Suppressor macrophage treated with lipopolysaccharide for 1 hour (primary cell): ENCODE measurements at regions not wholly inside any gene's neighbourhood (a gene's known extent, or its start where the extent isn't known, plus 50 kb on each side); places are given as distances from the start of the nearest gene placed in this dataset.
"Not testable (repeated sequence)": the region's sequence is repeated elsewhere in the genome, so short reads cannot be mapped to it uniquely, and the experiment has no call there.

Source experiments
- DNase-seq, 3 donors: peaks; one replicate each; pipeline ENCODE4 v3.0.0-alpha.2; 2020 to 2022

DNA sequence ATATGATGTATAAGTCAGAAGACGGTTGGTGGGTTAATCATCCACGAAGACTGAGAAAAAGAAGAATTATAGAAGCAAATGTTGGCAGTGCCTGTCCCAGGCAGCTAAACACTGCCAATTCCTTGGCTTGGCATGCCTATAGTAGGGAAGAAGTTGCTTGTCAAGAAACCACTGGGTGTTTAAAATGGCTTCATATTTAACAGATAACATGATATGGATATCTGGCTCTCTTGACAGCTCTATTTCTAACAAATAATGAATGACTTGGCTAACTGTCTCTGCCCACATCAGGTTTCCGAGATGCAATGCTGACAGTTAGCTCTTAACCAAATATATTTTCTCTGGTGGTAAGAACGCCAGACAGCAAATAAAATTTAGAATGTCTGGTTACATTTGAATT, 341.7 kb upstream of the KCNMB2 start:
- no peak for DNase-seq

DNA sequence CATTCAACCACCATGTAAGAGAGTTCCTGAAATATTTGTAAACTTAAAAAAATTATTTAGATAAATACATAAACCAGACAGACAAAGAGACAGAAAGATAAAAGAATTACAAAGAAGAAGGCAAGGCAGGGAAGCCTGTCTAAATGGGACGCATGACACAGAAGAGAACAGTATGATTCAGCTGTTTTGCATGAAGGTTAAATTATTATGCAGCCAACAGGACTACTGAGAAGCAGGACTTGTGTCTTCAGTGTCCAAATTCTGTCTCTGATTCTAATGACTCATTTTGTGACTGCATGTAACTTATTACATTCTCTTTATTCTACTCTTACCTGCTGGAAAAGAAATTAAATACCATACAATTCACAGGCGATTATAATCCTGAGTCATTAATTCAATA, 340.4 kb upstream of the KCNMB2 start:
- peak in 1 of 3 donors; percentile 24 for DNase-seq

DNA sequence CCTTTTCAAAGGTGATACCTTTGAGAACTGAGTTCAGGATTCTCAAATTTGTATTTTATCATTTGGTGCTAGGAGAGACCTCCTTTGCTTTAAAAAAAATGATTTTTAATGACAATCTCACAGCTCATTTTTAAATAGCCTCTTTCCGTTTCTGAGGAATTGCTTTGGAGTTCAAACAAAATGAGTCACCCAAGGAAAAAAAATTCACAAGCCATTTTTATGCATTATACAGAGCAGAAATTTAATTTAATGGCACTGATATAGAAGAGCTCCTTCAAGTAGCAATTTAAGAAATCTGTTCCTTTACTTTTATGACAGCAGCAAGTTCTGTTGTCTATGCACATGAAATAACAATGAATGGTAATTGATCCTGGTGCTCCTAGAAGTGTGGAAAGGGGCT, 337.9 kb upstream of the KCNMB2 start:
- no peak for DNase-seq

DNA sequence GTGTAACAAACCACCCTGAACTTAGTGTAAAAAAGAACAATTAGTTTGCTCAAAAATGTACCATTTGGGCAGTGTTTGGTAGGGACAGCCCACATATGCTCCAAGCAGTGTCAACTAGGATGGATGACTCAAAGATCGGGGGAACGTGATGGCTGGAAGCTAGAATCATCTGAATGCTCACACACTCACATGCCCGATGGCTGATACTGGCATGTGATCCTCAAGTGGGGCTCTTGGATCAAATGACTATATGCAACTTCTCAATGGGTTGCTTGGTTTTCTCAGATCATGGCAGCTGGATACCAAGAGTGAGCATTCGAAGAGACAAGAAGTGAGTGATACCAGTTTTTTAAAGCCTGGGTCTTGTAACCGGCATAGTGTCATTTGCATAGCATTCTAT, 335.9 kb upstream of the KCNMB2 start:
- DNase-seq = peak; percentile 20 to 36 (median 33)

DNA sequence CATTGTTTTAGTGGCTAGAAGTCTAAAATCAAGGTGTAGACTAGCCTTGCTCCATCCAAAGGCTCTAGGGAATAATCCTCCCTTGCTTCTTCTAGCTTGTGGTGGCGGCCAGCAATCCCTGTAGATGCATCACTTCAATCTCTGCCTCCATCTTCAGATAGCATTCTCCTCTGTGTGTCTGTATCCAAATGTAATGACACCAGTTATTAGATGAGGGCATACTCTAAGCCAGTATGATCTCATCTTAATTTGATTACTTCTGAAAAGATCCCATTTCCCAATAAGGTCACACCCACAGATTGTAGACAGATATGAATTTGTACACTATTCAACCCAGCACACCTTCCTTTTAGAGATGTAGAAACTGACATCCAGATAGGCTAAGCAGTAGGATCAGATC, 334.5 kb upstream of the KCNMB2 start:
- peak; percentile 17 to 46 (median 29) for DNase-seq

DNA sequence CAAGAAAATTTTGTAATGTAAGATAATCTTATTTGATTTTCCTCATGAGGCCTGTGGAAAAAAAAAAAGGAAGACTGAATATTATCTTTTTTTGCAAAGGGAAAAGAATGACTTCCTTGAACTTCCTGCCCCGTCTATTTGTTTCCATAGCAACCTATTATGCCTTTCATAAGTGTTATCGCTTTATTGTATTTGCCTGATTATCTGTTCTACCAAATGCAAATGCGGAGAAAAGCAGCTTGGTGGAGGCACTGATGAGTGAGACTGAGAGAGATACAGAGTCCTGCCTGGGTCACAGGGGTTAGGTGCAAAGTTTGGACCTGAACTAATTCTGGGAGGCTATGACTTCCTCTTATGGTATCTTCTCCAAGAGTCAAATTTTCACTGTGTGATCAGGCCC, 334.0 kb upstream of the KCNMB2 start:
- DNase-seq = peak in 2 of 3 donors; percentile 12 to 14

DNA sequence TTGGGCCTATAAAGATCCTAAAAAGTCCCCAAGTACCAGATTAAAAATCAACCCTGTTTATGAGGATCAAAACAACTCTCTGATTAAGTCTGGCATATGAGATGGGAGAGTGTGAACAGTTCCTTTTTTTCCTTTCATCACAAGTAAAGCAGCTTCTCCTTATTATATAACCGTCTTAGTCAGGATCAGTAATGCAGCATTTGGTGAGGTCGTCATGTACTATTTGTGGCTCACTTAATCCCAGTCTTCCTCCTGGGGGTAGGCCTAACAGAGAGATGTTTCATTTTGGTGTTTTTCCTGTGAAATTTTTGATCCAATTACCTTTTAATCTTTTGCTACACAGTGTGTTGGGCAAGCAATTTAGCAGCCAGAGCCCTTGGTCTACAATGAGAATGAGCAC, 333.1 kb upstream of the KCNMB2 start:
- peak; percentile 79 to 92 (median 90) for DNase-seq

DNA sequence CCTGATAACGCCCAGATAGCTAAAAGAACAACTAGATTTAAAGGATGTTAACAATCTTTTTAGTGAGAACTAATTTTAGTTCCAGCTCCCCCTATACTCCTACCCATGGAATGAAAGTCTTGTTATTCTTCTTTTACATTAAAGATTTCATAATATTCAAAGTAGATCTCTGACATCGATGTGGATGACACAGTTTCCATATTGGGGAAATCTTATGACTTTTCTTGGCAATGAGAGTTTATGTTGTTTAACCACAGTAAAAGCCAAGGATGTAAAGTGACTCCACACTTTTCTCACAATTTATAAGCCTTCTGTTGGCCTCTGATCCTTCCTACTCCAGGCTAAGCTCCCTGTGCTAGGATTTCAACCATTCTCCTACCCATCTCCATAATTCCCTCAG, 332.6 kb upstream of the KCNMB2 start:
- DNase-seq = peak; percentile 51 to 86 (median 73)

DNA sequence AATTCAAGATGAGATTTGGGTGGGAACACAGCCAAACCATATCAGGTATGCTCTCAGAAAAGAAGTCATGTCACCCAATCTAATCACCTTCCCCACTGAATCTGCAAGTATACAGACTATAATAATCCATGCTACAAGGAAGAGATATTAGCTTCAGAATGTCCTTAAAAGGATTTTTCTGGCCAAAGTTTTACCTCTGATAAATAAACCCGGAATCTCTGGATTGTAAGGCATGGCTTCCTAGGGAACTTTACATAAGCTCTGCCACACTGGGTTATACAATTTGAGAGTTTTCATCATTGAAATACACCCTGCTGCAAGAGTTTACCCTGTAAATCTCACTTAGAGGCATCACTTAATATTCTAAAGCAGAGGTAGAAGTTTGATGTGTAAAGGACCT, 330.5 kb upstream of the KCNMB2 start:
- DNase-seq = no peak

DNA sequence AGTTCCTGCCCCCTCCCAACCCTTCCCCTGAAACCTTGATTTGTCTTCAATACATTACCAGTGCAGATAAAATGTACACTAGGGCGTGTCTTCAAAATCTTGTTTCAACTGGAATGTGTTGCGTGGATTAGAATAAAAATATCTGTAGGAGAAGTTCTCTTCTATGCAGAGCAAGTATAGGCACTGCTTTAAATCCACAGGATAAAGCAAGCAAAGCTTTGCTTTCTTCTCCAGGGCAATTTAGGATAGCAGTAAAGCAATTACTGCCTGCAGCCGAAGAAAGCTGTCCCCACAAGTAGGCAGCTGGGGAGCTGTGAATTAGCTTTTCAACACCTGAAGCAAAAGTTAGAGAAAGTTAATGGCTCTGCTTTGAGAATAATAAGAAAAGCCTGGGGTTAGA, 329.7 kb upstream of the KCNMB2 start:
- no peak for DNase-seq

DNA sequence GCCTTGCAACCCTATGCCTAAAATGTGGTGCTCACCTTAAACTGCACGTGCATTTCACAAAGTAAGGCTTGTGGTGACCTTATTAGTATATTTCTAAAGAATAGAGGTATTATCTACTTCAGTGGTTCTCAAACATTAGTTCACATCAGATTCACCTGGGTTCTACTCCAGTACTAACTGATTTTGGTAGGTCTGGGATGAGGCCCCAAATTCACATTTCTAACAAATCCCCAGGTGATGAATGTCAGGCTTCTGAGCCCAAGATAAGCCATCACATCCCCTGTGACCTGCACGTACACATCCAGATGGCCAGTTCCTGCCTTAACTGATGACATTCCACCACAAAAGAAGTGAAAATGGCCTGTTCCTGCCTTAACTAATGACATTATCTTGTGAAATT, 329.1 kb upstream of the KCNMB2 start:
- not testable (repeated sequence) for DNase-seq

DNA sequence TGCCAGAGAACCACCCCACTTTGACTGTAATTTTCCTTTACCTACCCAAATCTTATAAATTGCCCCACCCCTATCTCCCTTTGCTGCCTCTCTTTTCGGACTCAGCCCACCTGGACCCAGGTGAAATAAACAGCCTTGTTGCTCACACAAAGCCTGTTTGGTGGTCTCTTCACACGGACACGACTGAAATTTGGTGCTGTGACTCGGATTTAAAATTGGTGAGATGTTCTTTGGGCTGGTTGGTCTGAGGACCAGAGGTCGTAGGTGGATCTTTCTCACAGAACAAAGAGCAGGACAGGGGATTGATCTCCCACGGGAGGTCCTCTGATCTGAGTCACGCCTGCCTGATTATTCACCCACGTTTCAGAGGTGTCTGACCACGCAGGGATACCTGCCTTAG, 328.6 kb upstream of the KCNMB2 start:
- DNase-seq = not testable (repeated sequence)

DNA sequence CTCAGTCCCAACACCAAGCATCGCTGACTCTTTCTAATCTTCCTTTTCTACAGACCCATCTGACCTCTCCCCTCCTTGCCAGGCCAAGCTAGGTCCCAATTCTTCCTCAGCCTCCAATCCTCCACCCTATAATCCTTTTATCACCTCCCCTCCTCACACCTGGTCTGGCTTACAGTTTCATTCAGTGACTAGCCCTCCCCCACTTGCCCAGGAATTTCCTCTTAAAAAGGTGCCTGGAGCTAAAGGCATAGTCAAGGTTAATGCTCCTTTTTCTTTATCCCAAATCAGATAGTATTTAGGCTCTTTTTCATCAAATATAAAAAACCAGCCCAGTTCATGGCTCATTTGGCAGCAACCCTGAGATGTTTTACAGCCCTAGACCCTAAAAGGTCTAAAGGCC, 327.1 kb upstream of the KCNMB2 start:
- DNase-seq = not testable (repeated sequence)

DNA sequence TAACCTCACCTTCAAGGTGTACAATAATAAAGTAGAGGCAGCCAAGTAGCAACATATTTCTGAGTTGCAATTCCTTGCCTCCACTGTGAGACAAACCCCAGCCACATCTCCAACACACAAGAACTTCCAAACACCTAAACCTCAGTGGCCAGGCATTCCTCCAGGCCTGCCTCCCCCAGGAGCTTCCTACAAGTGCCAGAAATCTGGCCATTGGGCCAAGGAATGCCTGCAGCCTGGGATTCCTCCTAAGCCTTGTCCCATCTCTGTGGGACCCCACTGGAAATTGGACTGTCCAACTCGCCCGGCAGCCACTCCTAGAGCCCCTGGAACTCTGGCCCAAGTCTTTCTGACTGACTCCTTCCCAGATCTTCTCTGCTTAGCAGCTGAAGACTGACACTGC, 326.6 kb upstream of the KCNMB2 start:
- DNase-seq = not testable (repeated sequence)

DNA sequence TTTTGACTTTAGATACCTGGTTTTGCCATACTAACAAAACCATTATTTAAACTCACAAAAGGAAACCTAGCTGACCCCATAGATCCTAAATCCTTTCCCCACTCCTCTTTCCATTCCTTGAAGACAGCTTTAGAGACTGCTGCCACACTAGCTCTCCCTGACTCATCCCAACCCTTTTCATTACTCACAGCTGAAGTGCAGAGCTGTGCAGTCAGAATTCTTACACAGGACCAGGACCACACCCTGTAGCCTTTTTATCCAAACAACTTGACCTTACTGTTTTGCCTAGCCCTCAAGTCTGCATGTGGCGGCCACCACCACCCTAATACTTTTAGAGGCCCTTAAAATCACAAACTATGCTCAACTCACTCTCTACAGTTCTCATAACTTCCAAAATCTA, 325.1 kb upstream of the KCNMB2 start:
- DNase-seq = not testable (repeated sequence)

DNA sequence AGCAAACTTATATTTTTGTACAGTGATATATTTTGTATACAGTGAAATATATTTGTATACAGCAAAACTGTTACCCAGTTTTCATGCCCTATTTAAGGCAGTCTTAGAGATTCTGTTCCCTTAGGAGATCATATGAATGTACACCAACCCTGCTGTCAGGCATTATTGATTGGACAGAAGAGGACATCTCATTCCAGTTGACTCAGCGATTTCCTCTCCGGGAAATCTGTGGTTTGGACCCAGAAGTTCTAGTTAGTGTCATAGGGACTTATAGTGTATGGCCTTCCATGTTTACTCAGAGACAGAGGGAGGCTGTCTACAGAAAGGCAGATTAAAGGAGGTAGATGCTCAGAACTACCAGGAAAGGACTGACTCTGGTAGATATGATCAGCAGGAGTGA, 318.8 kb upstream of the KCNMB2 start:
- no peak for DNase-seq

DNA sequence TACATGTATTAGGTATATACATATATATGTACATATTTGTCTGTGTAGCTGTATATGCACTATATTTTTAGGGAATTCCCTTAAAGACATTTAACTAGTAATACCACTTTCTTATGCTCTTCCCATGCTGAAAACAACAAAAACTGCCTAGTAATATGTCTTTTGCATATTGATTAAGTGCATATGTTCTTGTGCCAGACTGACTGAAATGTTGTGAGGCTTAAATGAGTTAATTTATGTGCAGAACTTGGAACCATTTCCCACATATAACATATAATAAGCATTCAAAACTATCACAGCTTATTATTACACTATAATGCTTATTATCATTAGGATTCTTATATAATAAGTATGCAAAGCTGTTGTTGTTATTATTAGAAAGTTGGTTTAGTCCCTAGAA, 318.0 kb upstream of the KCNMB2 start:
- no peak for DNase-seq

DNA sequence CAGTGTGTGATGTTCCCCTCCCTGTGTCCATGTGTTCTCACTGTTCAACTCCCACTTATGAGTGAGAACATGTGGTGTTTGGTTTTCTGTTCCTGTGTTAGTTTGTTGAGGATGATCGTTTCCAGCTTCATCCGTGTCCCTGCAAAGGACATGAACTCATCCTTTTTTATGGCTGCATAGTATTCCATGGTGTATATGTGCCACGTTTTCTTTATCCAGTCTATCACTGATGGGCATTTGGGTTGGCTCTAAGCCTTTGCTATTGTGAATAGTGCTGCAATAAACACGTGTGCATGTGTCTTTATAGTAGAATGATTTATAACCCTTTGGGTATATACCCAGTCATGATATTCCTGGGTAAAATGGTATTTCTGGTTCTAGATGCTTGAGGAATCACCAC, 316.6 kb upstream of the KCNMB2 start:
- not testable (repeated sequence) for DNase-seq

DNA sequence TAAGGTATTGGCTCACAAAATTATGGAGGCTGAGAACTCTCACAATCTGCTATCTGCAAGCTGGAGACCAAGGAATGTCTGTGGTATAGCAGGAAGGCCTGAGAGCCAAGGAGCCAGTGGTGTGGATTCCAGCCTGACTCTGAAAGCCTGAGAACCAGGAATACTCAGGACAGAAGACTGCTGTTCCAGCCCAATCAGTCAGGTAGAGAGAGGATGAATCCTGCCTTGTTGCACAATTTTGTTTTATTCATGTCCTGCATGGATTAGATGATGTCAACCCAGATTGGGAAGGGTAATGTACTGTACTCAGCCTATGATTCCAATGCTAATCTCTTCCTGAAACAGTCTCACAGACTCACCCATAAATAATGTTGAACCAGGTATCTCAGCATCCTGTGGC, 312.4 kb upstream of the KCNMB2 start:
- DNase-seq = no peak

DNA sequence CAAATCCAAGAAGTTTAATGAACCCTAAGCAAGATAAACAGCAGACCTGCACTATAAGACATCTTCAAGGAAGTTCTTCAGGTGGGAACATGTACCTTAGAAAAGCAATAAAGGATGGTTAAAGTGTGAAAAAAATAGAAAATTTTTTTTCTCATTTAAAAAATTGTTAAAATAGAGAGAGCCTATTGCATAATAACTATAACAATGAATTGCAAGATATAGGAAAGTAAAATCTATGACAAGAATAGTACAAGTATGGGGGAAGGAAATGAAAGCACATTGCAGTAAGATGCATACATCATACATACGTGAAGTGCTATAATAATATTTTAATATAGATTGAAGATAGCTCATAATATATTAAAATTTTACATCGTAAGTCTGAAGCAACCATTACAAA, 310.1 kb upstream of the KCNMB2 start:
- no peak for DNase-seq

DNA sequence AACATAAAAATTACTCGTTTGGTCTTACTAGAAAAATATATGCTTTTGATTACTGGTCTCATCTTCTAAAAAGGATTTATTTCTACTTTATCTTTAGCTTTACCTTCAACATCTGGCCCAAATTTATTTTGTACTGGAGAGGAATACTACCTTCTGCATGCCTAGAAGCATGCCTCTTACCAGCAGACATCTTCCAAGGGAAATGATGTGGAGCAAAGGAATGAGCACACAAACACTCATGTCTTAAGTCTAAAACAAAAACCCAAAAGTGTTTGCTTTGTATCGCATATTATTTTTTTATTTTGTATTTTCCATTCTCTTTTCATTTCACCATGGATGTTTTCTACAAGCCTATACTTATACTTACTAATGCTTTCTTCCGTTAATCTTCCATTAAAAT, 304.6 kb upstream of the KCNMB2 start:
- DNase-seq = no peak

DNA sequence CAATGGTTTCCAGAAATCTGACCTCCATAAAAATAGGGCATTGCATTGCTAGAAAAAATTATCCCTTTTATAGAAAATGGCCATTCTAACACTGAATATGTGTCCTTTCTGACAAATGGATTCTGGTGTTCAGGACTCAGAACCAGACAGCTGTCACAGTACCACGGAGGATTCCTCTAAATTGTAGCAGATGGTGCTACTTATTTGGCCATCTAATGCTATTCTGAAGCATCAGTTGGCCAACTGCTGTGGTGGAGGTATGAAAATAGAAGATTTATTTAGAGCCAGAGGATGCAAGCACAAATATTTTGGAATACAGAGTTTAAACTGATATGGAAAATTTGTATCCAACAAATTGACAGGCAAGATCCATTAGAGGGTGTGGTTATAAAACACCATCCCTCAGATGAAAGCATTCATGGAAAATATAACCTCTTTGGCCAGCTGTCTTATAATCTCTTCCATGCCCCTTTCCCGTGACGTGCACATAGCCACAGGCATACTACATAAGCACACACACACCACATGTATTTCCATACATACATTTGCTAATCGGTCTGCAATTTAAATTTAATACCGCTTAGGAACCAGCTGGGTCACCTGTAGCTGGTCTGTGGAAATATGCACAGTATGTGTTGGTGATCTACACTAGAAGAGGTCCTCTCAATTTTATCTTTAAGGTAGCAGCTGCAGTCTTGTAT, 302.7 kb upstream of the KCNMB2 start:
- DNase-seq = no peak

DNA sequence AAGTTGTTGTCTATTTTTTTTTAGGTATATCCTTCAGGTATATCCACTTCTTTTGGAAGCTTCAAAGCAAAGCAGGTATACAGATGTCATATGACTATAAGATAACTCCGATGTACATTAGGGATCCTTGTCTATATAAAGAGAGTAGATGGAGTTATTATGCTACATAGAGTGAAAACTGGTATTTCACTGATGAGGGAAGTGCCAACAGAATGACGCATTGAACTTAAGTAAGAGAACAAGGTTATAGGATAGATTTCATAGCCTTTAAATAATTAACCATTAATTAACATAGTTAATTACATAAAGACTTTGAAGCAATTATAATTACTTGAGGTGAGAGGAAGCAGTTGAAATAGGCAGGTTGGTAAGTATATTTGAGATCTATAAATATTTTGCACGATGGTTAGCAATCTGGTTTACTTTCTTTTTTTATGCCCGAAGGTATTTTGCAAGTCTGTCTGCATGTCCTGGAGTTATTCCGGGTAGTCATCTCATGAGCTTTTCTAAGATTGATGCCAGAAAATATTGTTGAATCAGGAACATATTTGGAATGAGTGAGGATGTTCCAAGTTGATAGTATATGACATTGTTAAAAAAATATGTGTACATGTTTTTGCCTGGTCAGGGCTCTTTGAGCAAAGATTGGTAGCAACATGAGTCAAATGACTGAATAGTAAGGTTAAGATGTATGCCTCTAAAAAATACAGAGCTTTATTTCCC, 299.5 kb upstream of the KCNMB2 start:
- no peak for DNase-seq

DNA sequence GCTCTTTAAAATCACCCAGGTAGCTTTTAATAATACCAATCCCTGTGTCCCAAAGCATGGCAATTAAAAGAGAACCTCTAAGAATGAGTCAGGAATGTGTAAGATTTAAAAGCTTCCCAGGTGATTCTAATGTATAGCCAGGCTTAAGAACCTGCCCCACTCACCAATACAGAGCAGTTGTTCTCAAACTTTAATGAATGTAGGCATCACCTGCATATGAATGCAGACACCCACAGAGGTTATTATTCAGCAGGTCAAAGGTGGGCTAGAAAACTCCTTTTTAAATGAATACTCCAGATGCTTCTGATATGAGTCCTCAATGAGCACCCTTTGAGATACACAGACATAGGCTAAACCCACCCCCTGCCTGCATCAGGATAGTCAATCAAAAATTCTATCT, 298.1 kb upstream of the KCNMB2 start:
- DNase-seq = no peak
